Panc1 (cell line): ENCODE measurements at regions not wholly inside any gene's neighbourhood (a gene's known extent, or its start where the extent isn't known, plus 50 kb on each side); places are given as distances from the start of the nearest gene placed in this dataset.

Experiments used
- ATAC-seq: fragments of 200-7000 bp; cut with Tn5 transposase; 2 replicates; pipeline ENCODE4 v1.9.1; 2020; ENCODE audit warnings: mild to moderate bottlenecking, moderate library complexity
- BruUV-seq: library from RNA; stranded (reverse); fragments of 400-500 nt; replicated peaks from 2 replicates; lab custom pipeline; 2021; lab: Mats Ljungman, UMichigan
- CTCF ChIA-PET: fragments of 300-600 bp; sonication (Branson Sonifier 250); formaldehyde crosslinking; loops from one replicate; lab custom pipeline; 2022; ENCODE audit warnings: antibody characterized with exemption; lab: Charles Lee
- POLR2A ChIA-PET: fragments of 300-600 bp; sonication (Branson Sonifier 250); formaldehyde crosslinking; loops from one replicate; lab custom pipeline; 2022; ENCODE audit warnings: antibody characterized with exemption; lab: Charles Lee
- DNase-seq: peaks from one replicate; pipeline ENCODE4 v3.0.0-alpha.2; 2010; ENCODE audit warnings: low read depth, low spot score
- H3K27ac ChIP-seq: 2 replicates; pipeline ENCODE4 v1.5.1; 2011; ENCODE audit warnings: mild to moderate bottlenecking, low read length, inconsistent platforms
- H3K27me3 ChIP-seq: fragments of 200-500 bp; sonication (Bioruptor generic); 2 replicates; pipeline ENCODE4 v1.6.0; 2014; ENCODE audit warnings: low read length, inconsistent platforms; ENCODE audit not compliant: control insufficient read depth, insufficient read depth
- H3K36me3 ChIP-seq: fragments of 200-500 bp; sonication (Bioruptor generic); 2 replicates; pipeline ENCODE4 v1.5.1; 2014; ENCODE audit warnings: inconsistent platforms, mild to moderate bottlenecking, low read length, moderate library complexity; ENCODE audit not compliant: control insufficient read depth, insufficient read depth
- H3K4me1 ChIP-seq: 2 replicates; pipeline ENCODE4 v1.5.1; 2011; ENCODE audit warnings: inconsistent platforms, mild to moderate bottlenecking, low read length, moderate library complexity; ENCODE audit not compliant: control insufficient read depth, insufficient read depth
- H3K4me3 ChIP-seq, 2 experiments: 2 replicates each; pipeline ENCODE4 v1.5.1; 2011 to 2012; ENCODE audit warnings: low read depth in 2 of 2, low read length in 2 of 2, mild to moderate bottlenecking in 2 of 2, inconsistent platforms in 1 of 2, moderate library complexity in 1 of 2
- H3K9me3 ChIP-seq: fragments of 200-500 bp; sonication (Bioruptor generic); 2 replicates; pipeline ENCODE4 v1.5.1; 2014; ENCODE audit warnings: low read depth, mild to moderate bottlenecking, inconsistent platforms, low read length, moderate library complexity; ENCODE audit not compliant: control insufficient read depth, insufficient read depth
- CTCF ChIP-seq: fragments of 450-650 bp; IDR thresholded peaks from 2 replicates; pipeline ENCODE4 v1.5.1; 2017; ENCODE audit warnings: mild to moderate bottlenecking
- POLR2AphosphoS5 ChIP-seq: IDR thresholded peaks from 2 replicates; pipeline ENCODE4 v1.6.1; 2012; ENCODE audit warnings: mild to moderate bottlenecking, low read depth, low read length, moderate library complexity
- REST ChIP-seq, 2 experiments: IDR thresholded peaks; 2 replicates each; pipeline ENCODE4 v1.6.1; 2011 to 2012; ENCODE audit warnings: low read depth in 2 of 2, control low read depth in 1 of 2, low read length in 1 of 2, mild to moderate bottlenecking in 1 of 2, moderate library complexity in 1 of 2; ENCODE audit not compliant: insufficient read depth in 1 of 2
- SIN3A ChIP-seq: IDR thresholded peaks from 2 replicates; pipeline ENCODE4 v1.6.1; 2012; ENCODE audit warnings: low read depth, mild to moderate bottlenecking, low read length, moderate library complexity, borderline replicate concordance; ENCODE audit not compliant: insufficient read depth
- TCF7L2 ChIP-seq: IDR thresholded peaks from 2 replicates; pipeline ENCODE4 v1.6.1; 2011; ENCODE audit warnings: mild to moderate bottlenecking, low read depth, low read length, inconsistent platforms
- in situ Hi-C: cut with HindIII; loops from 2 replicates; pipeline ENCODE4 v1.10.0; 2016; ENCODE audit warnings: low sequenced_read_pairs, low pct_unique_long_range_greater_than_20kb
- intact Hi-C: fragments of 100-400 bp; cut with micrococcal nuclease; formaldehyde crosslinking; loops from one replicate; pipeline ENCODE4 v1.10.0; 2022; ENCODE audit not compliant: unreplicated experiment

- no peaks in the 10 kb centered on the region for H3K36me3 ChIP-seq
- POLR2A ChIA-PET, result no interaction called here
- H3K27ac ChIP-seq, result no peak overlapping the region
- no peaks in the 10 kb centered on the region for H3K27me3 ChIP-seq
- no peaks in the 10 kb centered on the region for H3K9me3 ChIP-seq
- in situ Hi-C loops, result no loop called here
- DNase-seq (no peak), ATAC-seq (no peak)
- CTCF ChIA-PET, result no interaction called here
- intact Hi-C loops, result no loop called here
- no peak overlapping the region for H3K4me3 ChIP-seq
- no TSS peak for BruUV-seq
- H3K4me1 ChIP-seq, result no peaks in the 10 kb centered on the region
- no peak for TF ChIP-seq POLR2AphosphoS5
- TF ChIP-seq SIN3A, result no peak
- TF ChIP-seq CTCF, result no peak
- TF ChIP-seq TCF7L2, result no peak
- no peak for TF ChIP-seq REST (IDR thresholded peaks at IDR 0.05; ENCODE audit: insufficient read depth in 1 of 2, low read depth in 2 of 2, low read length in 1 of 2)
These were observed 104.7 kb upstream of the TBC1D5 start for GRCh38 chr3:17847156-17847555.

- ATAC-seq (no peak), DNase-seq (no peak)
- intact Hi-C loops, result no loop called here
- no TSS peak for BruUV-seq
- in situ Hi-C loops, result no loop called here
- ChIA-PET CTCF (no interaction called here), POLR2A (interaction anchor here (0.6 kb wide), 1 partner anchor 708 kb away, joined by 6 read pairs; no protein-coding TSS in a partner anchor)
- Histone ChIP-seq H3K9me3 (no peaks in the 10 kb centered on the region), H3K4me3 (no peak overlapping the region), H3K36me3 (no peaks in the 10 kb centered on the region), H3K27ac (no peak overlapping the region), H3K4me1 (no peaks in the 10 kb centered on the region), H3K27me3 (no peaks in the 10 kb centered on the region)
- TF ChIP-seq TCF7L2 (no peak), POLR2AphosphoS5 (no peak), SIN3A (no peak), CTCF (no peak), REST (IDR thresholded peaks at IDR 0.05; ENCODE audit: insufficient read depth in 1 of 2, low read depth in 2 of 2, low read length in 1 of 2) (no peak)
These were observed 104.0 kb upstream of the TBC1D5 start for GRCh38 chr3:17846466-17846865.
